HK-2 (cell line): ENCODE measurements at regions not wholly inside any gene's neighbourhood (a gene's known extent, or its start where the extent isn't known, plus 50 kb on each side); places are given as distances from the start of the nearest gene placed in this dataset.
"Not testable (repeated sequence)": the region's sequence is repeated elsewhere in the genome, so short reads cannot be mapped to it uniquely, and the experiment has no call there.

Experiments used
- DNase-seq: peaks from one replicate; pipeline ENCODE4 v3.0.0-alpha.2; 2018; ENCODE audit not compliant: unreplicated experiment

DNA sequence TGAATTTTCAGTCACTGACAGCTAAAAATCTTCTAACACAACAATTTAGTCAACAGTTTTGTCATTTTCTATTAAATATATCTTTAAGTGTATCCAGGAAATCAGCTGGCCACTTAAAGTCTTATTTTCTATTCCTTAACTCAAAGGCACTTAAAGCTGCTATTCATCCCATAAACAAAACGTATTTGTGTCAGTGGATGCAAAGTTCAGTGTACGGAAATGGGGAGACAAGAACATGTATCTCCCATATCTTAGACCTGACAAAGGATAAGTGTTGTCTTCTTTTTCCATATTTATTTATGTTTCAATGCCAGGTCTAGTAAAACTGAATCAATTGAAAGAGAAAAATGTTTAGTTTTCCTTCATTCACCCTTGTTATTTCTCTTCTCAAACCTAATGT lies 409.8 kb upstream of the KLHL1 start:
- no peak for DNase-seq

- no peak for DNase-seq
Measured at GRCh38 chr13:70516226-70516625, 408.0 kb upstream of the KLHL1 start.

DNA sequence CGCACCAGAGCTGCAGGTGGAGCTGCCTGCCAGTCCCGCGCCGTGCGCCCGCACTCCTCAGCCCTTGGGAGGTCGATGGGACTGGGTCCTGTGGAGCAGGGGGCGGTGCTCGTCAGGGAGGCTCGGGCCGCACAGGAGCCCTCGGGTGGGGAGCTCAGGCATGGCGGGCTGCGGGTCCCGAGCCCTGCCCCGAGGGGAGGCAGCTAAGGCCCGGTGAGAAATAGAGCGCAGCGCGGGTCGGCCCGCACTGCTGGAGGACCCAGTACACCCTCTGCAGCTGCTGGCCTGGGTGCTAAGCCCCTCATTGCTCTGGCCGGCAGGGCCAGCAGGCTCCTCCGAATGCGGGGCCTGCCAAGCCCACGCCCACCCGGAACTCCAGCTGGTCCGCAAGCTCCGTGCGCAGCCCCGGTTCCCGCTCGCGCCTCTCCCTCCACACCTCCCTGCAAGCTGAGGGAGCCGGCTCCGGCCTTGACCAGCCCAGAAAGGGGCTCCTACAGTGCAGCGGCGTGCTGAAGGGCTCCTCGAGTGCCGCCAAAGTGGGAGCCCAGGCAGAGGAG lies 403.7 kb upstream of the KLHL1 start:
- DNase-seq = not testable (repeated sequence)

GRCh38 chr13:70505809-70506208 lies 397.6 kb upstream of the KLHL1 start:
- no peak for DNase-seq

DNA sequence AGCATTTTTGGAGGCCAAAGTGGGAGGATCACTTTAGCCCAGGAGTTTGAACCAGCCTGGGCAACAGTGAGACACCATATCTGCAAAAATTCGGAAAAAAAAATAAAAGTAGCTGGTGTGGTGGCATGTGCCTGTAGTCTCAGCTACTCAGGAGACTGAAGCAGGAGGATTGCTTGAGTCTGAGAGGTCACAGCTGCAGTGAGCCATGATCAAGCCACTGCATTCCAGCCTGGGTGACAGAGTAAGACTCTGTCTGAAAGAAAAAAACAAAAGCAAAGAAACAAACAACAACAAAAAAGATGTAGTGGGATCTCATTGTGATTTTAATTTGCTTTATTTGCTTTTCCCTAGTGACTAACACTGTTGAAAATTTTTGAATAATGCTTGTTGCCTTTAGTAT lies 394.7 kb upstream of the KLHL1 start:
- no peak for DNase-seq

DNA sequence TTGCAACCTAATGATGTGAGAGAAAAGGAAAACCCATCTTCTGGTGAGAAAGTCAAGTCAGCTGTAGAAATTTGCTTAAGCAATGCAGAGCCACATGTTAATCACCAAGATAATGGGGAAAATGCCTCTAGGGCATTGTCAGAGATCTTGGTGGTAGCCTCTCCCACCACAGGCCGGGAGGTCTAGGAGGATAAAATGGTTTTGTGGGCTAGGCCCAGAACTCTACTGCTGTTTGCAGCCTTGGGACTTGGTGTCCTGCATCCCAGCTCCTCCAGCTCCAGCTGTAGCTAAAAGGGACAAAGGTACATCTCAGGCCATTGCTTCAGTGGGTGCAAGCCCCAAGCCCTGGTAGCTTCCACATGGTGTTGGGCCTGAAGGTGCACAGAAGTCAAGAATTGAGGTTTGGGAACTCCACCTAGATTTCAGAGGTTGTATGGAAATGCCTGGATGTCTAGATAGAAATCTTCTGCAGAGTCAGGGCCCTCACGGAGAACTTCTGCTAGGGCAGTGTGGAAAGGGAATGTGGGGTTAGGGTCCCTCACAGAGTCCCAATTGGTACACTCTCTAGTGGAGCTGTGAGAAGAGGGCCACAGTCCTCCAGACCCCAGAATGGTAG lies 382.2 kb upstream of the KLHL1 start:
- no peak for DNase-seq

GRCh38 chr13:70484931-70485330 lies 376.7 kb upstream of the KLHL1 start:
- DNase-seq = no peak

DNA sequence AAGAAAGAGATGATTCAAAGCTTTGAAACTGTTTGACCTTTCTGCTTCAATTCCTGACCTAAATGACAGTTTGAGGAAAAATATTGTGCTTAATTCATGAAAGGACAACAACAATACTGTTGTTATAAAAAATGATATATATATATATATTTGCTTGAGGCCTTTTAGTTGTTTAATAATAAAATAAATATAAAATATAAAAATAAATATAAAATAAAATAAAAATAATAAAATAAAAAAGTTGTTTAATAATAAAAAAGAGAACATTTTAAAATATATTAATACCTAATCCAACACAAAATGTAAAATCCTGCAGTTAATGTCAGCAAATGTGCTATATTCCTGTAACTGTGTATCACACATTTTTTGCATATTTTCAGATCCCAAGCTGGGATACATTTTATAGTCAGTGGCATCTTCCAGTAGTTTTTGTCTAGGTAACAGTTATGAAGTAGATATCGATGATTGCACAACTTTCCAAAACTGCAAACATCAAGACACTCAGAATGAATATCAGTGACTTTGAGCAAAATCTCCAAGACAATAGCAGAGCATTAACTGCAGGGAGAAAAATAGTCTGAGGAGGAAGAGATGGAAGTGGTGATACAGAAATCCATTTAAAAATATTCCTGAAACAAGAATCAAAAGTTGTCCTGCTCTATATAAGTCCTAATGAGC lies 375.5 kb upstream of the KLHL1 start:
- DNase-seq = no peak

DNA sequence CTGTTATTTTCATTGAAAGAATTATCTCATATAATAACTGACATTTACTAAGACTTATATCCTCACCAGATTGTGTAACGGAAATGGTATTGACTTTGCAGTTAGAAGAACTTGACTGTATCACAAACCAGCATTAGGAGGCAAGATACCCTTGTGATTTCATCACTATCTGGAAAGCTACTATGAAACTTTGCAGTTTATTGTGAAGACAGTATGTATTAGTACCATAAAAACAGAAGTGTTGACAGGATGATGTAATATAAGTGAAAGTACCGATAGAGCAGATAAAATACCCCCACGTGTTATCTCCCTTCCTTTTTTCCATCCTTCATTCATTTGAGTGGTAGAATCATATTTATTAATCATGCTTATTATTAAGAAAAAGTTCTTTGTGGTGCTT lies 365.7 kb upstream of the KLHL1 start:
- DNase-seq = no peak

DNA sequence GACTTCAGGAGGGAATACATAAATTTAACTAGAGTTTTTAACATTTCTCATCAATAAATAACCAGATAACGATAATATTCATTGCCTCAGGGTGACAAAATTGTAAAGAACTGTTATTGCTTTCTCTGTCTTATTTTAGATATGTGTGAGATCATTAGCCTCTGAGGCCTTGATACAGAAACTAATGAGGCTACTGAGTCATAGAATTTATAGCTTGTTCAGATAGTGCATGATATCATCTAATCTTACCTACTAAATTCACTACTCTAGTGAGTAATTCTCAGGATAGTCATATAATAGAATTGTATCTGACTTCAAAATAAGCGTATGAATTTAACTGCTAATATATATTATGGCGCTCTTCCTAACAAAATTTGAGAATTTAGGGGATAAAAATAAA lies 360.8 kb upstream of the KLHL1 start:
- DNase-seq = no peak

GRCh38 chr13:70457474-70457873 lies 349.2 kb upstream of the KLHL1 start:
- DNase-seq = peak; percentile 19

- DNase-seq = no peak
Measured at GRCh38 chr13:70448820-70449219, 340.6 kb upstream of the KLHL1 start.

DNA sequence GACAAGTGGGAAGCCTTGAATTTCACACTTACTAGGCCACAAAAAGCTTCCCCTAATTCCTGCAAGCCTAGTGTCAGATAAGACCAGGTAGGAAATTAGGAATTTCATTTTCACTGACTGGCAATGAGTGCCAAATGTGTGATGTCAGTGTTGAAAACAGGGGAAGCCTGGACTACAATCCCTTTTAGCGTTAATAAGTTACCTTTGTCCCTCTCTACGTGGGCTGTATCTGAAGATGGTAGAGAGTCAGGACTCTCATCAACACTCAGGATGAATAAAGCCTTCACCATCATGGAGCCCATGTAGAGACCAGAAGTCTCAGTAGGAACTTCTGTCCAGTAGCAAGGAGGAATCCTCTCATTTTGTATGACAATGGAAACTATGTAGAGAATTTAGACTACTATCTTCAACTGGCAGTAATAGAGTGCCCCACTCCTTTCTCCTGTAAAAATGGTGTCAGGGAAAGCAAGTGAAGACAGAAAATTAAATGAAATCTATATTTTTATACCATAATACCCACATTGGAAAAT lies 324.1 kb upstream of the KLHL1 start:
- DNase-seq = no peak

- DNase-seq = no peak
Measured at GRCh38 chr13:70430256-70430655, 322.0 kb upstream of the KLHL1 start.

DNA sequence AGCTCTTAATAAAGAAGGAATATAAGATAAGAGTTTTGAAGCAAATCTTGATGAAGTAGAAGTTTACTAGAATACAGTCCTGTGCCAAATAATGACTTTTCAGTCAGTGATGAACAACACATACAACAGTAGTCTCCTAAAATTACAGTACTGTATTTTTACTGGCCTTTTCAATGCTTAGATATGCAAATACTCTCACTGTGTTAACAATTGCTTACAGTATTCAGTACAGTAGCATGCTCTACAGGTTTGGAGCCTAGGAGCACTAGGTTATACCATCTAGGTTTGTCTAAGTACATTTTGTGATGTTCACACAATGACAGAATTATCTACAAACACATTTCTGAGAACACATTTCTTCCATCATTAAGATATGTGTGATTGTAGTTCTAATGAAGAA lies 316.7 kb upstream of the KLHL1 start:
- no peak for DNase-seq

GRCh38 chr13:70424428-70424827 lies 316.2 kb upstream of the KLHL1 start:
- DNase-seq = no peak

DNA sequence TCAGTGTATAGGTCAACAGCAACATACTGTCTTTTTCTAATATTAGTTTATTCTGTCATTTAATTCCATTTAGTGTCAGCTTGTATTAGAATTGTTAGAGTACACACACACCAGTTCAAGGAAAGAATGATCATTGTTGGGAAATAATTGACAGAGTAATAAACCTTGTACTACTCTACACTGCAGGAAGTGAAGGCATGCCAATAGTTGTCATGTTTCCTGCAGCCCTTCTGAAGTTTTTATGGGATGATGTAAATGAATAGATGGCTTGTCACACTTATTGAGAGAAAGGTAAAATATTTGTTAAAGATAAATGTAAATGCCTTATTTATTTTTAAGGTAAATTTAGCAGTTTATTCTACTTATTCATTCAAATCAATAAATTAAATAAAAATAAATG lies 306.9 kb upstream of the KLHL1 start:
- no peak for DNase-seq

- no peak for DNase-seq
Measured at GRCh38 chr13:70408865-70409264, 300.6 kb upstream of the KLHL1 start.

DNA sequence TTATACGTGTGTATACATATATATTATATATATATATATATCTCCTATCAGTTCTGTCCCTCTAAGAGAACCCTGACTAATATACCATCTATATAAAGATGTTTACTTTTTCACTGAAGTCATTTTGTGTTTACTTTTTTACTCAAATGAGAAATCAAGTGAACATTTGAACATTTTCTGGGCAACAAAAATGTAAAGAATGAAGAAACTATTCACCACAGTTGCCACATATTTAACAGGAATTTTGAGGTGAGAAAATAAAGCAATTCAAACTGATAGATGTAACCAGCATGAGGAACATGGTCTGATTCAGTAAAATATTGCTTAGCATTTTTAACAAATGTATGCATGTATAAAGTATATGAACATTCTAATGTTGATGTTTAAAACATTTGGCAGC lies 299.2 kb upstream of the KLHL1 start:
- no peak for DNase-seq

DNA sequence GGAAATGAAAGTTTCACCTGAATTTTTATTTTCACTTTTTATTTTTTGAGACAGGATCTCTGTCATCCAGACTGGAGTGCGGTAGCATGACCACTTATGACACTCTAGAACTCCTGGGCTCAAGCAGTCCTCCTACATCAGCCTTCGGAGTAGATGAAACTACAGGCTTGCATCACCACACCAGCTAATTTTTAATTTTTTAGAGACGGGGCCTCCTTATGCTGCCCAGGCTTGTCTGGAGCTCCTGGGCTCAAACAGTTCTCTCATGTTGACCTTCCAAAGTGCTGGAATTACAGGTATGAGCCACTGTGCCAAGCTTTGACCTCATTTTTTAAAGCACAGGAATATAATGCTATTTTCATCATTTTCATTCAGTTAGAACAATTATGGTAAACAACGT lies 297.0 kb upstream of the KLHL1 start:
- no peak for DNase-seq

DNA sequence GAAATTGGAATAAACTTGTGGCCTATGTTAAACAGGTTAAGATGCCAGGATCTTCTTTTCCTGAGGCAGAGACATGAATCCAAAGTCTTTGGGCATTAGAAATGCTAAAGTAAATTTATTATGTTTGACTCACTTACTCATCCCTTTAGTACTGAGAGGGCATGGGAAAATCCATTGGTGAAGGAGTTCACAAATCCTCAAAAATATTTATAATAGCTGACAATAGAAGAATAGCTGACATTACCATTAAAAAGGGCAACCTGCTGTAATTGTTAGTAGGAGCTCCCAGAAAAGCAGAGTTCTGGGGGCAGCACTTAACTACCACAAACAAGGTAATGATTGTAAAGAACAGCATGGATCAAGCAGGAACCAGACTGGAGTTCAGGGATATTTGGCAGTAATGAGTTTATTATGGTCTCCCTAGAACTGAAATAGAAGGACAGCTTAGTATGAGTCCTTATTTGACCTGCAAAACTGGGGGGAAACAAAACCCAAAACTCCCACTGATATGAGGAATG lies 285.8 kb upstream of the KLHL1 start:
- DNase-seq = no peak

- DNase-seq = no peak
Measured at GRCh38 chr13:70391678-70392077, 283.4 kb upstream of the KLHL1 start.

DNA sequence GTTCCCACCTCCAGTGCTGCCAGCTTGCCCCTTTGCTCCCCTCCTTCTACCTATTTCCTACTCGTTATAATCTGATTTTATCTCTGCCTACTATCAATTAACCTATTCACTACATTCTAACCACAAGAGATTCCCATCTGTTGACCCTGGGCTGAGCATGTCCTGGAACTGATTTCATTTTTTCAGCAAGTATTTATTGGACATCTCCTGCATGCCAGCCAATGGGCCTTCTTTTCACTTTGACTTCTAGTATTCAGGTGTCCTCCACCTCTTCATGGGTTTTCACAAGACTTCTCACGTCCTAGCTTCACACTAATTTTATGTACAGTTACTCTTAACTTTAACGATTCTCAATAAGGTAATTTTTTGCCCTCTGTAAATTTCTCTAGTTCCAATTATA lies 282.7 kb upstream of the KLHL1 start:
- no peak for DNase-seq
